HG02970 (cell line): ENCODE measurements at regions not wholly inside any gene's neighbourhood (a gene's known extent, or its start where the extent isn't known, plus 50 kb on each side); places are given as distances from the start of the nearest gene placed in this dataset.
"Not testable (repeated sequence)": the region's sequence is repeated elsewhere in the genome, so short reads cannot be mapped to it uniquely, and the experiment has no call there.

Experiments used
- ATAC-seq: cut with Tn5 transposase; IDR thresholded peaks from one replicate; pipeline ENCODE4 v1.9.1; 2021; ENCODE audit warnings: mild to moderate bottlenecking, moderate library complexity, moderate number of reproducible peaks; ENCODE audit not compliant: unreplicated experiment, low FRiP score

GRCh38 chr18:34280000-34280399, 55.3 kb upstream of the NOL4 start:
- ATAC-seq = no peak

DNA sequence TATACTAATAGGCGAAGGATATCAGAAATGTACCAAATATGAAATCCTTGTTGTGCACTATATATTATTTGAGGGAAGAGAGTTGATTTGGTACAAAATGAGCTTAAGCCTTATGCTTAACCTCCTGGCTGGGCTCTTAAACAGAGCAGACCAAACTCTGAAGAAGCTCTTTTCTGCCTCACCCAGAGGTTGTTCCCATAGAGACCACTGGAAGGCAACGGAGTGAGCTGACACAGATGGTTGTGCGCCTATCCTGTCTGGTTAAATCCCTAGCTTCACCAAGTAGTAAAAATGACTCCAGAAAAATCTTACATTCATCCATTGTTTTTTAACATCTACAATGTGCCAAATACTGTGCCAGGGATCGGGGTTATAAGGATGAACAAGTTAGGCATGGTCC, 55.9 kb upstream of the NOL4 start:
- ATAC-seq = no peak

DNA sequence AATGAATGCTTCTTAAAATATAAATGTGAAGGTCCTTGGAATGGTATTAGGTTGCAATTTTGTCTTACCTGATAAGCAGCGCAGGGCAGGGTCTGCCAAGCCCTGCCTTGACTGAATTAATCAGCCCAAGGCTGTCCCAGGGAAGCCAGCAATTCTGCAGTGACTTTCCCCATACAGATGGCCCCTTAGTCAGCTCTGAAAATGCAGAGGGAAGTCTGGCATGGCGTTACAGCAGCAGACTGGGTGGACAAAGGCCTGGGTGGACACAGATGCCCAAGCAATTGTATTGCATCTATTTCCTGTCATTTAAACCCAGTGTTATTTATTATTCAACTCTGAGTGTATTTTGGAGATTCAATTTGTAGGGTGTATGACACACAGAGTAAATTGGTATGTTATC, 56.6 kb upstream of the NOL4 start:
- ATAC-seq = no peak

- no peak for ATAC-seq
These were observed 57.0 kb upstream of the NOL4 start for GRCh38 chr18:34281722-34282121.

GRCh38 chr18:34283506-34283905, 58.8 kb upstream of the NOL4 start:
- ATAC-seq = no peak

DNA sequence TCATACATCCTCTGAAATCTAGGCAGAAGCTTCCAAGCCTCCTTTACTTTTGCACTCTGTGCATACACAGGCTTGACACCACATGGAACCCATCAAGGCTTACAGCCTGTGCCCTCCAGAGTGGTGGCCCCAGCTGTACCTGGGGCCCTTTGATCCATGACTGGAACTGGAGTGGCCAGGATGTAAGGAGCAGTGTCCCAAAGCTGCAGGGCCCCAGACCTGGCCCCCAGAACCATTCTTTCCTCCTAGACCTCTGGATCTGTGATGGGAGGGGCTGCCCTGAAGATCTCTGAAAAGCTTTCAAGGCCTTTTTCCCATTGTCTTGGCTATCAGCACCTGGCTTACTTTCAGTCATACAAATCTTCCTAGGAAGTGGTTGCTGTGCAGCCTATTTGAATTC, 63.1 kb upstream of the NOL4 start:
- ATAC-seq = no peak

- ATAC-seq = no peak
These were observed 67.9 kb upstream of the NOL4 start for GRCh38 chr18:34292594-34292993.

- no peak for ATAC-seq
These were observed 72.6 kb upstream of the NOL4 start for GRCh38 chr18:34297287-34297686.

DNA sequence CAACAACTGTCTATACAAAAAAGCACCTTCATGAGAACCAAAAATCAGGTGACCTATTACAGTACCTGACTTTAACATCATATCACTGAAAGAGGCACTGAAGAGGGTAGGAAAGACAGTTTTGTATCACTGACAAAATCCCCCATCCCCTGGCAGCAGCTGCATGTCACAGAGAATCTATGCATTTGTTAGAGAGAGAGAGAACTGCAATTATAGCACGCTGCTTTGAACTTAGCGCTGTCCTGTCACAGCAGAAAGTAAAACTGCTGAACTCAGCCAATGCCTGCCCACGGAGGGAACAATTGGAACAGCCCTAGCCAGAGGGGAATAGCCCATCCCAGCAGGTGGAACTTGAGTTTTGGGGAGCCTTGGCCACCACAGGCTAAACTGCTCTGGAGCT, 75.1 kb upstream of the NOL4 start:
- no peak for ATAC-seq

GRCh38 chr18:34311468-34311867, 86.8 kb upstream of the NOL4 start:
- no peak for ATAC-seq

DNA sequence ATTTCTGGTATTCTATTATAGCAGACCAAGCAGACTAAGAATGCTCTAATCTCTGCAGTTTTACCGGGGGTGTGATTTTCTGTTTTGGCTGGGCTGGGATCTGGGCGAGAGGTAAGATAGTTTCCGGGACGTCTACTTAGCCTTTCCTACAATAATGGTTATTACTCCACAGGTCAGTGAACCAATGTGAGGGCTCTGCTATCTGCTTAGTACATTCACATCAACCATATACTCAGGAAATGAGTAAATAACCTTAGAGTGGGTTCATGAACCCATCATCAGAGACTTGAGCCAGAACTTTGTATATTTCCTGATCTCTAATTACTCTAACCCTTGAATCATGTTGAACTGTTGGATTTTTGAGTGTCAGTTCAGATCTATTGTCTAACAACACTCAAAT, 90.1 kb upstream of the NOL4 start:
- ATAC-seq = no peak

- ATAC-seq = no peak
These were observed 91.1 kb upstream of the NOL4 start for GRCh38 chr18:34315591-34316352.

DNA sequence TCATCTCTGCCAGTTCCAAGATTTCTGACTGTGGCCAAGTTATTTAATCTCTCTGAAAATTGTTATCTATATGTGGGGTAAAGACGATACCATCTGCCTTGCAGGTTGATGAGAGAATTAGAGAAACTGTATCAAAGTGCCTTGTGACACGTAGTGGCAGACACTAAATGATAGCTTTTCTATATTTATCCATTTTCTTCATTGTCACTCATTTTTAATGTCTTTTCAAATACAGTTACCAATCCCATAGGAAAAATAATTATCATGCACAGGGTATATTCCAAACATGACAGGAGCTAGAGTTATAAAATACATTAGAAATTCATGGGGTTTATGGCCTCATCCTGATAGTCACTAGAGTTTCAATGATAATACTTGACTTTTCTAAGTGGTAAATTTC, 95.6 kb upstream of the NOL4 start:
- ATAC-seq = no peak

GRCh38 chr18:34321066-34321465, 96.4 kb upstream of the NOL4 start:
- peak; percentile 54 for ATAC-seq

- ATAC-seq = peak; percentile 44
These were observed 97.9 kb upstream of the NOL4 start for GRCh38 chr18:34322365-34323289.

- no peak for ATAC-seq
These were observed 105.1 kb upstream of the NOL4 start for GRCh38 chr18:34329840-34330239.

DNA sequence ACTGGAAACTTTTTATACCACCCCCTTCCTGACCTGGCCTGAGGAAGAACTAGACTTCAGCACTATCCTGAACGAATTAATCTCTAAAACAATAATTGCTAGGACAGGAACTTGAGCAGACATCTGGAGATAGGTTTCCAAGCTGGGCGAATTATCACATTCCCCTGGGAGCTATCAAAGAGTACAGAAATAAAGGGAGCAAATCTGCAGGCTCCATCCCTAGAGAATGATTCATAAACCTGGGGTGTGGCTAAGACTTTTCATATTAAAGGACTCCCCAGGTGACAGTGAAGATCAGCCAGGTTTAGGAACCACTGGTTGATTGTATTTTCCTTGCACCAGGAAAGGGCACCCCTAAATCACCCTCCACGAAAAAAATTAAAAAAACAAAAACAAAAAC, 105.6 kb upstream of the NOL4 start:
- no peak for ATAC-seq

DNA sequence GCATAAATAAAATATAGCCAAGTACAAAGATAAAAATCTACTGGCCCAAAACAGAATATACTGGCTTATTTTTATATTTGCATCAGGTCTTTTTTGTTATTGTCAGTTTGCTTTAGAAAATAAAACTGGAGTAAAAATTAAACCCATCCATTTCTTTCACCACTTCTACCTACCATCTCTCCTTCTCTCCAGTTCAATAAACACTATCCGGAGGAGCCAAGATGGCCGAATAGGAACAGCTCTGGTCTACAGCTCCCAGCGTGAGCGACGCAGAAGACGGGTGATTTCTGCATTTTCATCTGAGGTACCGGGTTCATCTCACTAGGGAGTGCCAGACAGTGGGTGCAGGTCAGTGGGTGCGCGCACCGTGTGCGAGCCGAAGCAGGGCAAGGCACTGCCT, 106.2 kb upstream of the NOL4 start:
- ATAC-seq = not testable (repeated sequence)

DNA sequence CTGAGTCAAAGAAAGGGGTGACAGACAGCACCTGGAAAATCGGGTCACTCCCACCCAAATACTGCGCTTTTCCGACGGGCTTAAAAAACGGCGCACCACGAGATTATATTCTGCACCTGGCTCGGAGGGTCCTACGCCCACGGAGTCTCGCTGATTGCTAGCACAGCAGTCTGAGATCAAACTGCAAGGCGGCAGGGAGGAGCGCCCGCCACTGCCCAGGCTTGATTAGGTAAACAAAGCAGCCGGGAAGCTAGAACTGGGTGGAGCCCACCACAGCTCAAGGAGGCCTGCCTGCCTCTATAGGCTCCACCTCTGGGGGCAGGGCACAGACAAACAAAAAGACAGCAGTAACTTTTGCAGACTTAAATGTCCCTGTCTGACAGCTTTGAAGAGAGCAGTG, 106.6 kb upstream of the NOL4 start:
- ATAC-seq = not testable (repeated sequence)

GRCh38 chr18:34339155-34339554, 114.4 kb upstream of the NOL4 start:
- ATAC-seq = no peak

DNA sequence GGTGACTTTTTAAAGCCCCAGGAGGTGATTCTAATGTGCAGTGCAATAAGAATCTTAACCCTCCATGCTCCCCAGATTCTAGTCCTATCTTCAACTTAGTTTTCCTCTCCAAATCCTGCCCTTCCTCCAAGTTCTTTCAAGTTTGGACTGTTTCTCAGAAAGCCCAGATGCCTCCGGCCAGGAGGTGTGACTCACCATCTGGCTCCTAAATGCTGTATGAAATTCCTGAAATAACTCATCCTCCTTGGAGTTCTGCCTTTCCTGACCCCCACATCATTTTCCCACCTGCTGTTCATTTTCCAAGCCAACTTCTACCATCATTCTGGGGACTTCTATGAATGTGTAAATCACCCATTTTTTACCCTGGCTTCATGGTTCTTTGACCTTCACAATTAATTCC, 118.2 kb upstream of the NOL4 start:
- ATAC-seq = no peak

GRCh38 chr18:34345738-34346137, 121.0 kb upstream of the NOL4 start:
- ATAC-seq = no peak
